GM21447 (cell line): ENCODE measurements at regions not wholly inside any gene's neighbourhood (a gene's known extent, or its start where the extent isn't known, plus 50 kb on each side); places are given as distances from the start of the nearest gene placed in this dataset.

Experiments
- ATAC-seq: cut with Tn5 transposase; IDR thresholded peaks from one replicate; pipeline ENCODE4 v1.9.1; 2021; ENCODE audit not compliant: unreplicated experiment

DNA sequence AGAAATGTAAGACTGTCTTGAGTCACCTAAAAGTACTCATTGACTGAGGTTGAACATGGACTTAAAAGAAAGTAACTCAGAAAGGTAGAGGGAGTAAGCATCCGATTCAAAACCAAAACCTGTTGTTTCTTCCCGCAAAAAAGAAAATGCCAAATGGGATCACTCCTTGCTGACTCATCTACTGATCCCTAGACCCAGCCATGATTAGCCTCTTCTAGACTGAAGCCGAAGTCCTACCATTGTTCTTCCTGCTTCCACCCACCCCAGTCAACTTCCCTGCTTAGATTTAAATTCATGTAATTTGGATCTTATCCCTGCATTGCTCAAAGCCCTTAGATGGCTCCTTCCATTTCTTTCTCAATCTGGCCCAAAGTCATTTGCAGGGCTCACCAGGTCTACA, 760.5 kb upstream of the SOX9 start:
- no peak for ATAC-seq

GRCh38 chr17:71361656-71362450, 759.0 kb upstream of the SOX9 start:
- no peak for ATAC-seq

DNA sequence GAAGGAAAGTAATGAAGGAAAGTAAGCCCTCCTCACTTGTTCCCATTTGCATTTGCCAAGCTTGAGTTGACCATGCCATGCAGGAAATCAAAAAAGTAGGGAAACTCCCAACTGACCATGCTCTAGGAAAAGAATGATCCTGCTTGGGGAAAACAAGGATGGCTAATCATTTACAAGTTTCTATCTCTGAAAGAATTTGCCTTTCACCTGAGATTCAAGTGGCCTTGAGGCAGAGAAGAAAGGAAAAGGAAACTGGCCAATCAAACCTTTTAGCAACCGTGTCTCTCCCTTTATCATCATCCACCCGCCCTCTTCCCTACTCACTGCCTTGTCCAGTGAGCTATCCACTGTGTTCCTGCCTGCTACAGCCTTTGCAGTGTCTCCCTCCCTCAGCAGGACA, 757.2 kb upstream of the SOX9 start:
- no peak for ATAC-seq

GRCh38 chr17:71371809-71372208, 749.0 kb upstream of the SOX9 start:
- ATAC-seq, result no peak

DNA sequence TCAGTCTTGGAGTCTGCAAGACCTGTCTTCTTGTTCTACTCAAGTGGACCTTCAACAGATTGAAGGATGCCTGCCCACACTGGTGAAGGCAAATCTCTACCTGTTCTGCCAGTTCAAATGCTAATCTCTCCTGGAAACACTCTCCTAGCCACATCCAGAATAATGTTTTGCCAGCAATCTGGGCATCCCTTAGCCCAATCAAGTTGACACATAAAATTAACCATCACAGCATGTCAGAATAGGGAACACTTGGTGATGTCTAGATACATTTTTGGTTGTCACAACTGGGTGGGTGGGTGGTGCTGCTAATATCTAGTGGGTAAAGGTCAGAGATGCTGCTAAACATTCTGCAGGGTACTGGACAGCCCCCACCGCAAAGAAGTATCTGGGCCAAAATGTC, 744.9 kb upstream of the SOX9 start:
- no peak for ATAC-seq

DNA sequence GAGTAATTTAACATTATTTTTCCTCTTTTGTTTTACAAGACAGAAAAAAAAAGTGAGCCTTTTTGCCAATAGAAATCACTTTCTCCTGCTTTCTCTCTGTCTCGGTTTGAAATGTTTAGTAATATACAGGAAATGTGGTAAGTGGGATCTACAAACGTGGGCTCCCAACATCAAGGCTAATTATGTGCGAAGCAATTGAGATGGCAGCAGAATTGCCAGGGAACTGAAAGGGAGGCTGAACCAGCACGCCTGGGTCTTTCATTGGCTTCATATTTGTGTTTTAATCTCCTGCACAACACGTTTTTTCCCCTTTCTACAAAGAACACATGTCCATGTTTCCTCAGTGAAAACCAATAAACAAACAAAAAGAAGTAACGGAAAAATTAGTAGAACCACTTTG, 743.9 kb upstream of the SOX9 start:
- ATAC-seq, result no peak

- no peak for ATAC-seq
Observed at GRCh38 chr17:71378036-71378435, 742.8 kb upstream of the SOX9 start.

- no peak for ATAC-seq
Observed at GRCh38 chr17:71378741-71379140, 742.1 kb upstream of the SOX9 start.

- ATAC-seq, result no peak
Observed at GRCh38 chr17:71379512-71379911, 741.3 kb upstream of the SOX9 start.

DNA sequence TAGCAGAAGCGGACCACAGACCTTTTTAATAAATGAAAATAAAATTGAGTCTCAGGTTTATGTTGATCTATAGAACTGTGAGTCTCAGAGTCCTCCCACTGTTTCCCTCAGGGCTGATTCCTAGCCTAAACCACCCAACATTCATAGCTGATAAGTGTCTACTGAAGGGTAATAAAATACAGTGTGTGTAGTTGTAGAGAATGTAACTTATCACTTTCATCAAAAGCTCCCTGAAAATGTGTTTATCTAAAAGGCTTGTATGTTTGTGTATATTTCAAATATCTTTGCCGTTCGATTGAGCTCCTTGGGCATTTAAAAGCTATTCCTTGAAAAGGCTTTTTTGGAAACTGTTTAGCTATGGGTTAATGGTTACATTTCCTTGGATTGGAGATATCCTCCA, 740.3 kb upstream of the SOX9 start:
- ATAC-seq, result no peak

GRCh38 chr17:71380936-71381335, 739.9 kb upstream of the SOX9 start:
- no peak for ATAC-seq

- no peak for ATAC-seq
Observed at GRCh38 chr17:71383091-71383490, 737.7 kb upstream of the SOX9 start.

DNA sequence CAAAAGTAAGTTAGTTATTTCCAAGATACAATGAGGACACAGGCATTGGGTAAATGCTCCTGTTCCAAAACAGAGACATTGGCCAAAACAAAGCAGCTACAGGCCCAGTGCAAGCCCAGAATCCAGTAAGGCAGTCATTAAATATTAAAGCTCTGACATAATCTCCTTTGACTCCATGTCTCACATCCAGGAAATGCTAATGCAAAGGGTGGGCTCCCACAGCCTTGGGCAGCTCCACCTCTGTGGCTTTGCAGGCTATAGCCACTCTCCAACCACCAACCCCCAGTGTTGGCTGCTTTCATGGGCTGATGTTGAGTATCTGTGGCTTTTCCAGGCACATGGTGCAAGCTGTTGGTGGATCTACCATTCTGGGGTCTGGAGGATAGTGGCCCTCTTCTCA, 733.4 kb upstream of the SOX9 start:
- ATAC-seq, result no peak

- no peak for ATAC-seq
Observed at GRCh38 chr17:71392715-71393567, 727.9 kb upstream of the SOX9 start.

- no peak for ATAC-seq
Observed at GRCh38 chr17:71395901-71396300, 724.9 kb upstream of the SOX9 start.

- no peak for ATAC-seq
Observed at GRCh38 chr17:71396711-71397110, 724.1 kb upstream of the SOX9 start.

DNA sequence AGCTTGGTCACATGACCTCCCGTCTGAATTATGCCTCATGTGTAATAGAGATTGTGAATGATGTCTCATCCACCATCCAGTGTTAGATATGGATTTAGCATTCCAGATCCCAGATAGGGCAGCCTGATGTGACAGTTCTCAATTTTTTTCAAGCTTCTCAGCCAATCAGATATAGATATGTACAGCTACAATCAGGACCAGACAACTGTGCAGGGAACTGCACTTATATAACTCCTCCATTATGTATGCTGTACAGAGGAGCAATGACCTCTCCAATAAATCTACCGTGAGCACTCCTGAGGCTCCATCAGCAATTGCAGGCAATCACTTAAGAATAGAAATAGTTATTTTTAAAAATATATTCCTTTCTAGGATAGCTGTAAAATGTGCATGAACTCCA, 722.8 kb upstream of the SOX9 start:
- ATAC-seq, result no peak

DNA sequence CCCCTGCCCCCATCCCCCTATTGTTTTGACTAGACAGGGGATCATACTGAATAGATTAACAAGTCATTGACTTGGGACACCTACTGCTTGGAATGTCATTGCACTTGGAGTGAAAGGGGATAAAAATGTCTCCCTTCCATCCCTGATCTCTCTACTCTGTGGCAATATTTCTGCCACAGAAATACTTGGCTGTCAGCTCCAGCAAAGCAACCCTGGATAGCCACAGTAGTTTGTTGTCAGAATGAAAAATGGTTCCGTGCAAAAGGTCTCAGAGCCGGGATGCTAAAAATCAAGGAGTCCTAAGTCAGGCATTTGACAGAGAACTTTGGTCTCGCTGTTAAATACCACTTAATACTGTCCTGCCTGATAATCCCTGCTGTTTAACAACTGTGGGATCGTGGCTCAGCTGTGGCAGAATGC, 722.0 kb upstream of the SOX9 start:
- ATAC-seq, result no peak

DNA sequence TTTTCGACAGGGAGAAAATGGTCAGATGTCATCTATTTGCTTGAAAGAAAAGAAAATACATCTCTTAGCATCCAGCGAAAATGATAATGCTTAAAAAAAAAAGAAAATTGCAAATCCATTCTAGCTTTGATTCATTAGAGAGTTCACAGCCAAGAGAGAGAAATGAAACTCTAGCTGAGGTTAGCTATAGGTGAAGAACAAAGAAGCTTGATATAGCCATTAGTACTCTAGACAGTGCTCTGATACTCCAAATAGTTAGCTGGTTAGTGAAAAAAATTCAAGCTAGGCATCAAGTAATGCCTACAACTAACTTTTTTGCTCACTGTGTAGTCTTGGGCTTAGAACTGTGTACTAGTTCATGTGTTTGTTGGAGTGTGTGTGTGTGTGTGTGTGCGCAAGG, 721.6 kb upstream of the SOX9 start:
- ATAC-seq, result no peak

GRCh38 chr17:71399649-71400048, 721.2 kb upstream of the SOX9 start:
- no peak for ATAC-seq

- ATAC-seq, result no peak
Observed at GRCh38 chr17:71402007-71402406, 718.8 kb upstream of the SOX9 start.

- ATAC-seq, result no peak
Observed at GRCh38 chr17:71402661-71403141, 718.1 kb upstream of the SOX9 start.
